HG02763 (cell line): ENCODE measurements at regions not wholly inside any gene's neighbourhood (a gene's known extent, or its start where the extent isn't known, plus 50 kb on each side); places are given as distances from the start of the nearest gene placed in this dataset.

Experiments
- ATAC-seq: cut with Tn5 transposase; IDR thresholded peaks from one replicate; pipeline ENCODE4 v1.9.1; 2021; ENCODE audit warnings: mild to moderate bottlenecking, moderate library complexity; ENCODE audit not compliant: unreplicated experiment

- ATAC-seq, result no peak
Observed at GRCh38 chr1:114315631-114316030, 162.0 kb upstream of the SYT6 start.

DNA sequence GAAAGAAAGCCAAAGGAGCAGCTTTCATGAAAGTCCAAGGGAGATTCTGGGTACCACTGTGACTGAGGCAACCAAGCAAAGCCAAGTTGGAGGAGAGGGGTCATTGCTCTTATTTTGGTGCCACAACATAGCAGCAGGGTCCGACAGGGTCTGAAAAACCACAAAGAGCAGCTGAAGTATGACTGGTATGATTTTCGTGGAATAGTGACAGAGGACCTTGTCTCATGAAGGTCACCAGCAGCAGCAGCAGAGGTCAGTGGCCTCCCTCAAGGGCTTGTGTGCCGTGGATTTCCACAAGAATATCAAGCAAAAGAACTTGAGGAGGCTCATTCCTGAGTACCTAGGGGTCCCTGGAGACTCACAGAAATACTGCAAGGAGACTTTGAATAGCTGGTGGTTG lies 160.9 kb upstream of the SYT6 start:
- ATAC-seq, result no peak

DNA sequence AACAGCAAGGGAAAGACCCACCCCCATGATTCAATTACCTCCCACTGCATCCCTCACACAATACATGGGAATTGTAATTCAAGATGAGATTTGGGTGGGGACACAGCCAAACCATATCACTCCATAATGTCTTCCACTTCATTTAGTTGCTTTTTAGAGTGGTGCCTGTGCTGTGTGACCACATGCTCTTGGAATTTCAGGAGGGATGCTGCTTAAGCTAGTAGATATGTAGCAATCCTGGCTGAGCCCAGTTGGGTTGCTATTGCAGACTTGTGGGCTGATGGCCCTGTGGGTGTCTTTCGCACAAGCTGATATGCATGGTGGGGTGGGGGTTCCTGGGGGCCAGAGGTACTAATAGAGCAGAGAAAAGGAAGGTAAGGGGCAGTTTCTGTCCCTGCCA lies 160.4 kb upstream of the SYT6 start:
- ATAC-seq, result no peak

DNA sequence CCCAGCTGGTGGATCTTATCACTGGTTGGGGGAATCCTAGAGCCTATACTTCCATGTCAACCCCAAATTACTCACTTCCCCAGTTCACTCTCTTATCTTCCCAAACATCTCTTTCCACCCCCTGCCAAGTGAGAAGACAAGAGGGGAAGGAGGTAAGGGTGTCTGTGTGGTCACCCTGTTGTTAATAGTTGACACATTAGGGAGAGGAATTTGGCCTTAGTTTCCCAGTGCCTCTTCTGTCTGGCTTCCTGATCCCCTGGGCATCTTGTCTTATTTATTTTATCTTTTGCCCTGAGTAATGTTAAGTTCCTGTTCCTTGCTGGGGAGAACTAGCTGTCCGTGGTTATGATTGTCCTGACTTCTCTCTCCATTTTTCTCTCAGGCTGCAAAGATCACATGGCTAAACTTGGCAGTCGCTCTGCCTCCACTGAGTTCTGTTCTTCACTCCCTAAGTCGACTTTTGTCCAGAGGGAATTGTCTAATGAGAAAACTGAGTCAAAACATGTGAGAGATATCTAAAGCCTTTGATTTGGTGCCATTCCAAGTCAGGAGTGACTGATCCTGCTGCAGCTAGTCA lies 157.1 kb upstream of the SYT6 start:
- no peak for ATAC-seq

DNA sequence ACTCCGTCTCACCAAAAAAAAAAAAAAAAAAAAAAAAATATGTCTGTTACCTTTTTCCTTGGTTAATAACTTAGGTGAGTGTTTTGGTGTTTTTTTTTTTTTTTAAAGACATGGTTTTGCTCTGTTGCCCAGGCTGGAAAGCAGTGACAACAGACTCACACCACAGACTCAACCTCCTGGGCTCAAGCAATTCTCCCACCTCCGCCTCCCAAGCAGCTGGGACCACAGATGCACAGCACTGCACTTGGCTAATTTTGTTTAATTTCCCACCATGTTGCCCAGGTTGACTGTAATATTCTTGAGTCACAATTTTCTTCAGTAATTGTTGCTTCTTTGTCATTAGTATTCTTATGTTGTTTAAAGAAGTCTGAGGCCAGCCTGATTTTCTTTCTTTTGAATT lies 149.2 kb upstream of the SYT6 start:
- no peak for ATAC-seq

DNA sequence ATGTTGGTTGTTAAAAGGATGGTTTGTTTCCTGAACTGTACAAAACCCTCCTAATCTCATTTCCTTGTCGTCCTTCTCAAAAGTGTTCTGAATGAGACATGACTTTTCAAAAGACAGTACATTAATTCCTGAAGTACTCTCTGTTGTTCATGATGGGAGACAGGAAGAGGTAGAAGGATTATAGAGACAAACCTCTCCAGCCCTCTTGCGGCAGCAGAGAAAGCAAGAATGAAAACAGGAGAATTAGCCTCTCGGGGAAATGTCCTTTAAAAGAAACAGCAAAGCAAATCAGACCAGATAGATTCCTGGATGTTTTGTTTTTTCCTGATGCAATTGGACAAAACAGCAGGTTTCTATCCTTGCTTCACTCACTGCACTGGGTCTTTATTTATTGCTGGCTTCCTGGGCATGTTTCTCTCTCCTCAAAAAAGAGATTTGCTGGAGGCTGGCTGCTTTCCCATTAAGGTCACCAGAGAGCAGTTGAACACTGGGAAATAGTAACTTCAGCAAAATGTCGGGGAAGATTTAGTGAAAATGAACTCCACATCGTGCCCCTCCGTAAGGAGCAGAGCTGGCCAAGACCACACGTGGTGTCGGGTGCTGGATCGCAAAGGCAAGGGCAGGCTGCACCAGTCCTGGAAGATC lies 145.8 kb upstream of the SYT6 start:
- no peak for ATAC-seq

DNA sequence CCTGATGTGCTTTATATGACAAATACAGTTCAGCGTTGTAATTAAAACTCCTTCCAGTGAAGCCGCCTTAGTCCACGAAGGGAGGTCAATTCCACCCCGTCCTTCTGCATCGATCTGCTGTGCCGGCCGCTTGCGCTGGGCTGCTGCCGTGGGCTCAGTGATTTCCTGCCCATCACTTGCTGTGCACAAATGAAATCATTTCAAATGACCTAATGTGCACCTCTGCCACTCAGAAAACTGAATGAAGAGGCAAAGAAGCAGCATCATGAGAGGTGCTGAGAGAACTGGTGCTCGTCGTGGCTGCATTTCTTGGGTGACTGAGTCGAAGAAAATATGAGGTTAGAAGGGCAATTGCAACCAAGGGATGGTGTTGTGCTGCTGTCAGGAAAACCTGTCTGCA lies 144.3 kb upstream of the SYT6 start:
- ATAC-seq, result no peak

- ATAC-seq, result no peak
Observed at GRCh38 chr1:114296413-114296812, 142.7 kb upstream of the SYT6 start.

DNA sequence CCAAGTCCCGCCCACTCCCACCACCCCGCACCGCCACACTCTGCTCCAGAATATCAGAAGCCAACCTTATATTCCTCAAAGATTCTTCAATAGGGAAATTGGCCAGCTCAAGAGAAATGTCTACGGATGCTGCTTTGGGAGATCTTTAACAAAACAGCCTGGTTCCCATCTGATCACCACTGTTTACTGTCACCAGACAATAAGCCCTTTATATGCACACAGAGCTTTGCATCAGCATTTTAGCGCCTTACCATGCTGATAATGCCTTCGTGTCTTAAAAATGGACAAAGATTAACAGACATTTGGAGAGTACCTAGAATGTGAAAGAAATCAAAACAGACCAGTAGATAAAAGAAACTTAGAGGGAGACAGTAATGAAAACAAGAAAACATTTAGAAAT lies 141.7 kb upstream of the SYT6 start:
- no peak for ATAC-seq

DNA sequence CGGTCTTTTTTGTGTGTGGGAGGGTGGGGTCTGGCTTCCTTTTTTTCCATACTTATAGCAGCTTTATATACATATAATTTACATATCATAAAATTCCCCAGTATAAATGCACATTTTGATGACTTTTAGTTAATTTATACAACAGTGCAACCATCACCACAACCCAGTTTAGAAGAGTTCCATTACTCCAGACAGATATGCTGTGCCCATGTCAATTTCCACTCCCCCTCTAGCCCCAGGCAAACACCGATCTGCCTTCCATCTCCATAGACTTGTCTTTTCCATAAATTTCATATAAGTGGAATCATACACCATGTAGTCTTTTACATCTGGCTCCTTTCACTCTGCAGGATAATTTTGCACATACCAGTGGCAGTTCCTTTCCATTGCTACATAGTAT lies 139.2 kb upstream of the SYT6 start:
- no peak for ATAC-seq

DNA sequence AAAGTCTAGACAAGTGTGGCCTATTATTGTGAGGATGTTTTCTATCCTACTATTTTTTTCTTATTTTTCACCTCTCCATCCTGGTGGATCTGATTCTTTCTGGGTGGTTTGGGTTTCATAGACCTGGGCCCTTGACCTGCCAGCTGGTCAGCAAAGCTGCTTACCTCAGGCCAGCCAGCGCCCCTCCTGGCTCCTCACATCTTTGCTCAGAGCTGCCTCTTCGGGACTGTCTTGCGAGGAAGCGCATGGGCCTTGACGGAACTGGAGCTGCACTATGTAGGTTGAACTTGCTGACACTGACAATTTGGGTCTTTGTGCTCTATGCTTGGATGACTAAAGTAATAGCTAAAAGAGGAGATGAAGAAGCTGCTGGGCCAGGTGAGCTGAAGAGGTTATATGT lies 138.5 kb upstream of the SYT6 start:
- ATAC-seq, result no peak

DNA sequence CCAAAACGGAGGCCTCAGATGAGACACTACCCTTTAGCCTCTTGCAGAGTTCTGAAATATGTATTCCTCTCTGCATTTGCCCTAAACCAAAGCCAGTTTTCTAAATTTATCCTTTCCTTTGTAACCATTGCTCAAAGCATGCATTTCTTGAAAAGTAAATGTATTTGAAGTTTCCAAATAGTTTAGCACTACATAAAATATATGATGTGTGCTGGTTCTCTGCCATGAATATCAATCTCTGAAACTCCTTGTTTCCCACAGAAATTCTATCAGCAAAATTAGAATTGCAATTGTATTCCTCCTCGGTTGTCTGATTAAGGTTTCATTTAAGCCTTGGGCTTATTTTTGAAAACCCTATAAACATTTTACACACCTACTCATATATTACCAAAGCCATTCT lies 137.1 kb upstream of the SYT6 start:
- ATAC-seq, result no peak

- no peak for ATAC-seq
Observed at GRCh38 chr1:114290341-114290740, 136.7 kb upstream of the SYT6 start.

DNA sequence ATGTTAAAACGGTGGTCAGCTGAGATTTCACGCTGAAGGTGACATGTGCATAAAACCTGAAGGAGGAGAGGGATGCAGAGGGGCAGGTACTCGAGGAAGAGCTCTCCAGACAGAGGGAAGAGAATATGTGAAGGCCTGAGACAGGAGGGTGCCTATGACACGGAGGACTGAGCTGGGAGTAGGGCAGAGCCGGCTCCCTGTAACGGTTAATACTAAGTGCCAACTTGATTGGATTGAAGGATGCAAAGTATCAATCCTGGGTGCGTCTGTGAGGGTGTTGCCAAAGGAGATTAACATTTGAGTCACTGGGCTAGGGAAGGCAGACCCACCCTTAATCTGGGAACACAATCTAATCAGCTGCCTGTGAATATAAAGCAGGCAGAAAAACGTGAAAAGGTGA lies 136.2 kb upstream of the SYT6 start:
- no peak for ATAC-seq

GRCh38 chr1:114289306-114289705 lies 135.6 kb upstream of the SYT6 start:
- ATAC-seq, result no peak

GRCh38 chr1:114286960-114287359 lies 133.3 kb upstream of the SYT6 start:
- no peak for ATAC-seq

DNA sequence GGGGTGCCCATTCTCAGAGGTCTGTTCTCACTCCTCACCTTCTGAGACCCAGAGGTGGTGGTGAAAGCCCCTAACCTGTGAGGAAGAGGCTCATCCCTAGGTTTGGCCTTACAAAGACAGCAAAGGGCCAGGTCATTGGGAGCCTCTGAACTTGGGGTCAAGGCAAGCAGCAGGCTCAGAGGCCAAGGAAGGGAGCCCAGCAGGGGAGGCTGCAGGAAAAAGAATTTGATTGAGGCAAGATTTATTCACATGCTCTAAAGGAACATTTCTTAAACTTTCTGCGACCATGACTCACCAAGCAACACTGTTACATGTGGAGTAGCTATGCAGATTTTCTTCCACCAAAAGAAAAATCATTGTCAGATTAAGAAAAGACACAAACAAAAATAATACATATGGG lies 132.5 kb upstream of the SYT6 start:
- no peak for ATAC-seq

GRCh38 chr1:114282751-114283403 lies 129.2 kb upstream of the SYT6 start:
- ATAC-seq, result peak; percentile 84

- ATAC-seq, result no peak
Observed at GRCh38 chr1:114278911-114279310, 125.2 kb upstream of the SYT6 start.

GRCh38 chr1:114278430-114278829 lies 124.8 kb upstream of the SYT6 start:
- ATAC-seq, result no peak

- ATAC-seq, result no peak
Observed at GRCh38 chr1:114274621-114275317, 121.1 kb upstream of the SYT6 start.

DNA sequence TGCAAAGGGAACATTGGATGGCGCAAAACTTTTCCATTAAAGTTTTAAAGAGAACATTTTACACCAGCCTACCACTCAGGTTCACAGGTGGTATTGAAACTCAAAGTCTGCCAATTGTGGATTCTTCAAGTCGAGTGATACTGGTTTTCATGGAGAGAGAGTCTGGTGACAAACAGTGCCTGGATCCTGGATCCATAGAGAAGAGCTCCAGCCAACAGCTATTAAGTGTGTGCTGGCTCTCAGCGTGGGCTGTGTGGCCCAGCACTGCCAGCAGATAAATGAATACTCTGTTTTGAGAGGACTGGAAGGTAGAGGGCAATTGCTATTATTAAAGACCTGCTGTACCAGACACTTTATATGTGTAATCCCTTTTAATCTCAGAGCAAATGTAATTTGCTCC lies 118.9 kb upstream of the SYT6 start:
- no peak for ATAC-seq
